D721Med (cell line): ENCODE measurements at regions not wholly inside any gene's neighbourhood (a gene's known extent, or its start where the extent isn't known, plus 50 kb on each side); places are given as distances from the start of the nearest gene placed in this dataset.

ENCODE experiments used
- DNase-seq: peaks from one replicate; pipeline ENCODE4 v3.0.0; 2011; ENCODE audit warnings: low spot score; ENCODE audit not compliant: insufficient read length
- FAIRE-seq: peaks from 2 replicates; lab custom pipeline; 2011; peaks lifted over from hg19 to GRCh38; lab: Jason Lieb, UNC
- TF ChIP-seq, protein P1 (sequence below): IDR thresholded peaks from 2 replicates; pipeline ENCODE4 v1.5.1; 2012; ENCODE audit warnings: mild to moderate bottlenecking, control low read depth; ENCODE audit not compliant: insufficient read depth; ENCODE audit errors: missing control alignments

DNA sequence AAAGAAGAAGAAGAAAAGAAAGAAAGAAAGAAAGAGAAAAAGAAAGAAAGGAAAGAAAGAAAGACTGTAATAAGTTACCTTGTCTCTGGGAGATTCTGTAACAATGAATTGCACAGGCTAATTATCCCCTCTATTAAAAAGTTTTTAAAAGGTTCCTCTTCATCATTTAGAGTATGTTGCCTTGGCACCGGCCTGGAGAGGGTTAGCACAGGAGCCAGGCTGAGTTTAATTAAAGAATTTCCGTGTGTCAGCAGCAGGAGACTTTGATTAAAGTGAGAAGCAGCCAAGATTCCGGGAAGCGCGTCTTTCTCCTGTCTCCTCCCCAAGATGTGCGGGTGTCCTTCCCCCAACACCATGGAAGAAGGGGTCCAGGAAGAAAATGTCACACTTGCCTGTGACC lies 92.8 kb upstream of the ETV6 start:
- DNase-seq (no peak), FAIRE-seq (no peak)
- TF ChIP-seq, protein P1, sequence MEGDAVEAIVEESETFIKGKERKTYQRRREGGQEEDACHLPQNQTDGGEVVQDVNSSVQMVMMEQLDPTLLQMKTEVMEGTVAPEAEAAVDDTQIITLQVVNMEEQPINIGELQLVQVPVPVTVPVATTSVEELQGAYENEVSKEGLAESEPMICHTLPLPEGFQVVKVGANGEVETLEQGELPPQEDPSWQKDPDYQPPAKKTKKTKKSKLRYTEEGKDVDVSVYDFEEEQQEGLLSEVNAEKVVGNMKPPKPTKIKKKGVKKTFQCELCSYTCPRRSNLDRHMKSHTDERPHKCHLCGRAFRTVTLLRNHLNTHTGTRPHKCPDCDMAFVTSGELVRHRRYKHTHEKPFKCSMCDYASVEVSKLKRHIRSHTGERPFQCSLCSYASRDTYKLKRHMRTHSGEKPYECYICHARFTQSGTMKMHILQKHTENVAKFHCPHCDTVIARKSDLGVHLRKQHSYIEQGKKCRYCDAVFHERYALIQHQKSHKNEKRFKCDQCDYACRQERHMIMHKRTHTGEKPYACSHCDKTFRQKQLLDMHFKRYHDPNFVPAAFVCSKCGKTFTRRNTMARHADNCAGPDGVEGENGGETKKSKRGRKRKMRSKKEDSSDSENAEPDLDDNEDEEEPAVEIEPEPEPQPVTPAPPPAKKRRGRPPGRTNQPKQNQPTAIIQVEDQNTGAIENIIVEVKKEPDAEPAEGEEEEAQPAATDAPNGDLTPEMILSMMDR = no peak

DNA sequence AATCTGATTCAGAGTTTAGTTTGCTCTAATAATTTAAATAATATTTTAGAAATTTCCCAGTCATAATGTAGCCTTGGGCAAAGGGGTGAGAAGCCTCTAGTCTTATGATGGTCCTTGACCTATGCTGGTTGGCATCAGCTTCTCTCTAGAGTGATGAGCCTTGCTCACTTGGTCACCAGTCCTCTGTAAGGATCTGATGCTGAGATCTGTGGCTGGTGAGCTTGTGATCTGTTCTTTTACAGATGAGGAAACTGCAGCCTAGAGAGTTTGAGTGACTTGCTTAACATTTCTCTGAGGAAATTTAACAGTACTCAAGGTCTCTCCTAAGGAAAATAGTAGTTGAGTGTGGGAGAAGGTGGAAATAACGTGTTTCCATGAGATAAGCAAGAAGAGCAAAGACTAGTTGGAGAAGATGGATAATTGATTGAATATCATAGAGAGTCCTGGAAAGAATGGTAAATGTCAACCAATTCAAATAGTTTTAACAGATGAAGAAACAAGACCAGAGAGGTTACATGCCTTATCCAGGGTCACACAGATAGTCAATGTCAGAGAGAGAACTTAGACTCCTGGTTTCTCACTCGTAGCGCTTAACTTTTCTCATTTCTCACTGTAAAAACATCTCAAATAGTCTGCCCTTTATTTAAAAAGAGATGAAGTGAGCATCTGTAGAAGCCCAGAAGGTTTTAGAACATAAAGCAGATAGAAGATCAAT lies 89.7 kb upstream of the ETV6 start:
- TF ChIP-seq, protein P1 = no peak
- no peak for DNase-seq
- FAIRE-seq = no peak

DNA sequence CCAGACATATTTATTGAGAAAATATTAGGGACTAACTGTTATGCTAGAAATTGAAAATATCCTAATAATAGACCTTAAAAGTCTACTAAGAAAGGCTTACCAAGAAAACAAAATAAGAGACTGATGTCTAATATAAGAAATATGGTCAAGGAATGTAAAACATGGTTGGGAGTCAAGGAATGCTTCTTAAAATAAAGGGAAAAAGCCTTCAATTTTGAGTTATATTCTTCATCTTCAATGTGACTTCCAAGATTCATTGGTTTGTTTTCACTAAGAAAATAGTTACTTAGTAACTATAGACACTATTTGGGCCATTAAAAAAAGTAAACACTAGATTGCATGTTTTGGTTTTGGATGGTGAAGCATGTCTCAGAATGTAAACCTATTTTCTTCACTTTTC lies 88.1 kb upstream of the ETV6 start:
- DNase-seq = no peak
- no peak for FAIRE-seq
- TF ChIP-seq, protein P1 = no peak

DNA sequence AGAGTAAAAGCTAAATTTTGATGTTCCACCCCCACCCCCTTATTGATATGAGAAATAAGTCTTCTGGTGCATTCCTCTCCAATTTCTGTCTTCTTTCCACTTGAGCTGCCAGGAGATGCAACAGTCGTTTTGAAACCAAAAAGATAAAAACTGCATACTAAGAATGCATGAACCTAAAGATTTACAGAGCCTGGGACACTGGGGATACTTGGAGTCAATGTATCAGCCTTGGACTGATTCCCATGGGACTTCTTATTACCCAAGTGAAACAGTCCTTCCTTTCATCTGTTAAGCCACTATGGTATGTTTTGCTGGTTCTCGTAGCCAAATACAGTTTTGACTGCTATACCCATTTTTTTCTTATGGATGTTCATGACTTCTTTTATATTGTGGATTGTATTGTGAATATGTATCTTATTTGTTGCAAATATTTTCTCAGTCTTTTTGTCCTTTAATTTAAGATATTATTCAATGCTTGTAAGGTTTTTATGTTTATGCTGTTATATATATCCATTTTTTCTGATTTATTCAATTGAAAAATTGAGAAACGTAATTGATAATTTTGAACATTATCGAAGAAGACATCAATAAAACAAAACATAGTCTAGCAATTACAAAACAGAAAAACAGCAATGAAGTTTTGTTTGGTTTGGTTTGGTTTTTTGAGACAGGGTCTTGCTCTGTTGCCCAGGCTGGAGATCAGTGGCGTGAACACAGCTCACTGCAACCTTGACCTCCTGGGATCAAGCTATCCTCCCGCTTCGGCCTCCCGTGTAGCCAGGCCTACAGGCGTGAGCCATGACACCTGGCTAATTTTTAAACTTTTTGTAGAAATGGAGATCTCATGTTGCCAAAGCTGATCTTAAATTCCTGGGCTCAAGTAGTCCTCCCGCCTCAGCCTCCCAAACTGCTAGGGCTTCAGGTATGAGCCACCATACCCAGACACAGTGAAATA lies 85.4 kb upstream of the ETV6 start:
- no peak for DNase-seq
- TF ChIP-seq, protein P1 = no peak
- no peak for FAIRE-seq

DNA sequence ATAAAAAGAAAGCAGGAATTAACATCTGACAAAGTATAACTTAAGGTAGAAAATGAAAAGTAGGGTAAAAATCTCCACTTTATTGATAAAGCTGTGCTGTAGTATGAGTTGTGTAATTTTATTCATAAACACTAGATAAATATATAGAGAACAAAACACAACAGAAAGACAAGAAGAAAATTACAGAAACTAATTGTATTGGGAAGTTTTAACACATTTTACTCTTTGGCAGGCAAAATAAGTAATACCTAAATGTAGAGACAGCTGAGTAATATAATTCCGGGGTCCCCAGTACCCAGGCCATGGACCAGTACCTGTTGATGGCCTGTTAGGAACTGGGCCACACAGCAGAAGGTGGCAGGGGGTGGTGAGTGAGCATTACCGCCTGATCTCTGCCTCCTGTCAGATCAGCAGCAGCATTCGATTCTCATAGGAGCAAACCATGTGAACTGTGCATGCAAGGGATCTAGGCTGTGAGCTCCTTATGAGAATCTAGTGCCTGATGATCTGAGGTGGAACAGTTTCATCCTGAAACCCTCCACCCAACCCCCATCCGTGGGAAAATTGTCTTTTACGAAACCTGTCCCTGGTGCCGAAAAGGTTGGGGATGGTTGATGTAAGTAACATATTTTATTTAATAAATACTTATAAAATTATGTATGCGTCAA lies 84.4 kb upstream of the ETV6 start:
- TF ChIP-seq, protein P1 = no peak
- DNase-seq (no peak), FAIRE-seq (no peak)

DNA sequence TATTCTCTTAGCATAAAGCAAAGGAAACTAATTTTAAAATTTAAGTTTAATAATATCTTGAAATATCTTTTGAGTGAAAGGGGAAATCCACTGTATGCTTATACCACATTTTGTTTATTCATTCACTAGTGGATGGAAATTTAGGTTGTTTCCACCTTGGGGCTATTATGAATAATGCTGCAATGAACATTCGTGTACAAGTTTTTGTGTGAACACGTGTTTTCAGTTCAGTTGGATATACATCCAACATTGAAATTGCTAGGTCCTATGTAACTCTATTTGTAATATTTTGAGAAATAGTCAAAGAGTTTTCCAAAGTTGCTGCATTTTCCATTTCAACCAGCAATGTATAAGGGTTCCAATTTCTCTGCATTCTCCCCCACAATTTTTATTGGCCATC lies 83.7 kb upstream of the ETV6 start:
- FAIRE-seq = no peak
- TF ChIP-seq, protein P1 = no peak

More for the DNA sequence above, 83.7 kb upstream of the ETV6 start:
- no peak for DNase-seq
